ENCODE measurements at regions not wholly inside any gene's neighbourhood (a gene's known extent, or its start where the extent isn't known, plus 50 kb on each side); places are given as distances from the start of the nearest gene placed in this dataset.

DNA sequence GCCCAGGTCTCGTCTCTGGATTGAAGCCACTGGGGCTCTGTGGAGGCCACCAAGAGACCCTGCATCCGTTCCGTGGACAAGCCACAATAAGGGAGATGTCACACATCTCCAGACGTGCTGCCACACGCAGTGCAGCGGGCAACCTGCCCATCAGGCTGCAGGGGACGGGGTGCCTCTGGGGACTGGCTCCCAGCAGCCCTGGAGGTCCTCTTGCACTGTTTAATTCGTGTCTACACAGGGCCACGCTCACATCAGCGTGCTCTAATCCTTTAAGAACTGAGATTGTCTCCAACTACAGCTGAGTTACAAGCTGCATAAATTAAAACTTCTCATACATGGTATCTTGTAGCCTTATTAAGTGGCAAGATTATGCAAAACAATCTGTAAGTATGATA is 1232.2 kb downstream of the BRD1 start:
- 64 to 82% (median 66%) methylated on average over 10 of the region's 10 CpGs for WGBS, 3 donors
- Histone ChIP-seq H3K4me1 (ENCODE audit: insufficient read depth) (no peaks in the 10 kb centered on the region), H3K36me3 (no peaks in the 10 kb centered on the region), H3K27me3 (no peaks in the 10 kb centered on the region), H3K4me3 (no peak overlapping the region), H3K9me3 (no peaks in the 10 kb centered on the region), H3K27ac (no peak overlapping the region)
- DNase-seq, result no peak
- intact Hi-C loops (cut with DNase I), result no loop called here
- TF ChIP-seq POLR2A (IDR thresholded peaks at IDR 0.05), result no peak
- TF ChIP-seq, protein P1, sequence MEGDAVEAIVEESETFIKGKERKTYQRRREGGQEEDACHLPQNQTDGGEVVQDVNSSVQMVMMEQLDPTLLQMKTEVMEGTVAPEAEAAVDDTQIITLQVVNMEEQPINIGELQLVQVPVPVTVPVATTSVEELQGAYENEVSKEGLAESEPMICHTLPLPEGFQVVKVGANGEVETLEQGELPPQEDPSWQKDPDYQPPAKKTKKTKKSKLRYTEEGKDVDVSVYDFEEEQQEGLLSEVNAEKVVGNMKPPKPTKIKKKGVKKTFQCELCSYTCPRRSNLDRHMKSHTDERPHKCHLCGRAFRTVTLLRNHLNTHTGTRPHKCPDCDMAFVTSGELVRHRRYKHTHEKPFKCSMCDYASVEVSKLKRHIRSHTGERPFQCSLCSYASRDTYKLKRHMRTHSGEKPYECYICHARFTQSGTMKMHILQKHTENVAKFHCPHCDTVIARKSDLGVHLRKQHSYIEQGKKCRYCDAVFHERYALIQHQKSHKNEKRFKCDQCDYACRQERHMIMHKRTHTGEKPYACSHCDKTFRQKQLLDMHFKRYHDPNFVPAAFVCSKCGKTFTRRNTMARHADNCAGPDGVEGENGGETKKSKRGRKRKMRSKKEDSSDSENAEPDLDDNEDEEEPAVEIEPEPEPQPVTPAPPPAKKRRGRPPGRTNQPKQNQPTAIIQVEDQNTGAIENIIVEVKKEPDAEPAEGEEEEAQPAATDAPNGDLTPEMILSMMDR (IDR thresholded peaks at IDR 0.05), result no peak
- TF ChIP-seq EP300 (IDR thresholded peaks at IDR 0.05), result no peak

DNA sequence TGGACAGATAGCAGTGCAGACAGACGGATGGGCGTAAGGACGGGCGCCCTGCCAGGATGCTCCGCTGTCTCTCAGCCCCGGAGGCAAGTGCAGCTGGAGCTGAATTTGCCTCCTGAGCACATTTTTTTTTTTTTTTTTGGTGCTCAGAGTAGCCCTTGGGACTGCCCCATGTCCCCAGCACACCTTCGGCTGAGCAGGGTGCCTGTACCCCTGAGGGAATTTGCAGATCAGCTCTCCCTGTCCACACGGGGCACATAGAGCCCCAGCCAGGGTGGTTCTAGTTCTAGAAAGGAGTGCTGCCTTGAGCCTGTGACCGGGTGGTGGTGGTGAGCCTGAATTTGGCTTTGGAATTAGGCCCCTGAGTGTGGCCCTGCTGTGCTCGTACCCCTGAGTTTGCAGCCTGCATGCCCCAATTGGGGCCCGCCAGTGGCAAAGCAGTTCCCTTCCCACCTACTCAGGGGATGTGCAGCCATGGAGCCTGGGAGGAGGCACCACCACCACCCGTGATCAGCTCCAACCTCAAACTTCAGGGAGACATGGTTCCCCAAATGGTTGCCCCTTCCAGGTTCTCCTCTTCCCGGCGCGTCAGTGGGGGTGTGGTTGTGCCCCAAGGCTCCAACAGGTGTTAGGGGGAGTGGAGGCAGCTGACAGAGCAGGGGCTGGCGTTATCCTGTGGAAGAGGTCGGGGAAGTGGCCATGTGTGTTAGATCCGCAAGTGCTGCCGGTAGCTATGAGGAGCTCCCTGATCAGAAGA is 1232.7 kb downstream of the BRD1 start:
- H3K27me3 ChIP-seq, result no peaks in the 10 kb centered on the region
- intact Hi-C loops (cut with DNase I), result no loop called here
- no peaks in the 10 kb centered on the region for H3K36me3 ChIP-seq
- H3K9me3 ChIP-seq, result no peaks in the 10 kb centered on the region
- no peak overlapping the region for H3K27ac ChIP-seq
- 86 to 90% (median 88%) methylated on average over 19 of the region's 19 CpGs for WGBS, 3 donors
- no peaks in the 10 kb centered on the region for H3K4me1 ChIP-seq (ENCODE audit: insufficient read depth)
- DNase-seq, result no peak
- TF ChIP-seq, protein P1 (IDR thresholded peaks at IDR 0.05), result no peak
- TF ChIP-seq POLR2A (IDR thresholded peaks at IDR 0.05) (no peak), EP300 (IDR thresholded peaks at IDR 0.05) (no peak)
- H3K4me3 ChIP-seq, result no peak overlapping the region

DNA sequence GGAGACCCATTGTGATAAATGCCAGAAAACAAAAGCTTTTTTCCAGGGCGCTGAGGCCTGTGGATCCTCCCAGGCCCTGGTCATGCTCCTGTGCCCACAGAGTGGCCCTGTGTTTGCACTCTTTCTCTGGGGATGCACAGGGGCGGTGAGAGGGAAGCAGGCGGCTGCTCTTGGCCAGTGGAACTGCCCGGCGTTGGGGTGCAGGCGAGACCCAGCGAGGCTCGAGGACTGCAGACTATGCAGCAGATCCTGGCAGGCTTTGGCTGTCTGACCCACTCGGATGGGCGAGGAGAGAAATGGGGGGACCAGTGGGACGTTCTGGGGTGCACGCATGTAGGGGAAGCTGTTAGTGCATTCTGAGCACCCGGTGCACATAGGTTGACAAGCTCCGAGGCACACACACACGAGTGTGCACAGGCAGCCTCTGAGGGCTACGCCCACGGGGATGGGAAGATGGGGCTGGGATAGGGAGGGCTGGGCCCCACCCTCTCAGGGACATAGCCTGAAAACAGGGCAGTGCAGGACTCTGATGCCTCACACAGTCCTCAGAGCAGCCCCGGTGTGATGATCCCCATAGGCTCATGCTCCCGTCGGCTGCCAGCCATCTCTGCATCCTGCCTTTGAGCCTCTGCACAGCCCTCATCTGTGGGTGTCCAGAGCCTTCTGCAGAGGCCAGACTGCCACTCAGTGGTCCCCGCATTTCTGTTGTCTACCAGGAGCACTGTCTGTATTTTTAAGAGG is 1233.5 kb downstream of the BRD1 start:
- TF ChIP-seq POLR2A (IDR thresholded peaks at IDR 0.05) (no peak), EP300 (IDR thresholded peaks at IDR 0.05) (no peak)
- TF ChIP-seq, protein P1 (IDR thresholded peaks at IDR 0.05), result no peak
- 88% methylated on average over 21 of the region's 21 CpGs for WGBS, 3 donors
- H3K27ac ChIP-seq, result no peak overlapping the region
- no peaks in the 10 kb centered on the region for H3K4me1 ChIP-seq (ENCODE audit: insufficient read depth)
- intact Hi-C loops (cut with DNase I), result no loop called here
- H3K27me3 ChIP-seq, result no peaks in the 10 kb centered on the region
- H3K4me3 ChIP-seq, result no peak overlapping the region
- H3K36me3 ChIP-seq, result no peaks in the 10 kb centered on the region
- no peaks in the 10 kb centered on the region for H3K9me3 ChIP-seq
- DNase-seq, result no peak

DNA sequence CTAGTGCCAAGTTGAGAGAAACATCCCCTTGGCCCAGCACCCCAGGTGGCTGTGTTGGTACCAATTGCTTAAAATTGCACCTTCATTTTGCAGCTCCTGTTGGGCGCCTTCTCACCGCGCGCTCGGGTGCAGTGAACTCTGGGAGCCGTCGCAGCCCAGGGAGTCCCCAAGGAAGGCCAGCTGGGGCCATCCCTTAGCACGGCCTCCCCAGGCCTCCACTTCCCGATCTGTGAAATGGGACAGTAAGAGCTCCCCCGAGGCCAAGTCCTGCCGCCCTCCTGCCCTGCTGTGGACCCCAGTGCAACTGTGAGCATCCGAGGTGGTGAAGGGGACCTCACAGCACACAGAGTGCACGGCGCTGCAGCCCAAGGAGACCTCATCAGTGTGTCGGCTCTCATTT is 1234.1 kb downstream of the BRD1 start:
- DNase-seq, result no peak
- Histone ChIP-seq H3K27me3 (no peaks in the 10 kb centered on the region), H3K9me3 (no peaks in the 10 kb centered on the region), H3K4me1 (ENCODE audit: insufficient read depth) (no peaks in the 10 kb centered on the region), H3K36me3 (no peaks in the 10 kb centered on the region), H3K27ac (no peak overlapping the region), H3K4me3 (no peak overlapping the region)
- TF ChIP-seq, protein P1 (IDR thresholded peaks at IDR 0.05), result no peak
- TF ChIP-seq POLR2A (IDR thresholded peaks at IDR 0.05) (no peak), EP300 (IDR thresholded peaks at IDR 0.05) (no peak)
- intact Hi-C loops (cut with DNase I), result no loop called here
- 94 to 97% (median 95%) methylated on average over 15 of the region's 15 CpGs for WGBS, 3 donors
